HG02852 (cell line): ENCODE measurements at regions not wholly inside any gene's neighbourhood (a gene's known extent, or its start where the extent isn't known, plus 50 kb on each side); places are given as distances from the start of the nearest gene placed in this dataset.

Source experiments
- ATAC-seq: cut with Tn5 transposase; IDR thresholded peaks from one replicate; pipeline ENCODE4 v1.9.1; 2021; ENCODE audit warnings: mild to moderate bottlenecking, moderate library complexity; ENCODE audit not compliant: unreplicated experiment

GRCh38 chr6:113423956-113424355 lies 433.2 kb upstream of the MARCKS start:
- ATAC-seq, result no peak

GRCh38 chr6:113425977-113426660 lies 431.0 kb upstream of the MARCKS start:
- ATAC-seq, result no peak

GRCh38 chr6:113427617-113428016 lies 429.5 kb upstream of the MARCKS start:
- ATAC-seq, result no peak

GRCh38 chr6:113428702-113429101 lies 428.4 kb upstream of the MARCKS start:
- ATAC-seq, result no peak

- ATAC-seq, result no peak
Measured at GRCh38 chr6:113432521-113433334, 424.4 kb upstream of the MARCKS start.

GRCh38 chr6:113433335-113433991 lies 423.7 kb upstream of the MARCKS start:
- ATAC-seq, result no peak

GRCh38 chr6:113434641-113435040 lies 422.5 kb upstream of the MARCKS start:
- no peak for ATAC-seq

GRCh38 chr6:113437566-113437965 lies 419.6 kb upstream of the MARCKS start:
- ATAC-seq, result no peak

GRCh38 chr6:113439866-113440265 lies 417.3 kb upstream of the MARCKS start:
- no peak for ATAC-seq

- peak; percentile 57 for ATAC-seq
Measured at GRCh38 chr6:113442040-113442439, 415.1 kb upstream of the MARCKS start.

- ATAC-seq, result no peak
Measured at GRCh38 chr6:113445201-113445600, 411.9 kb upstream of the MARCKS start.

- no peak for ATAC-seq
Measured at GRCh38 chr6:113447088-113447831, 409.9 kb upstream of the MARCKS start.

- ATAC-seq, result no peak
Measured at GRCh38 chr6:113449051-113449450, 408.1 kb upstream of the MARCKS start.

GRCh38 chr6:113450061-113450465 lies 407.1 kb upstream of the MARCKS start:
- no peak for ATAC-seq

GRCh38 chr6:113451049-113451448 lies 406.1 kb upstream of the MARCKS start:
- ATAC-seq, result no peak

GRCh38 chr6:113457198-113457597 lies 399.9 kb upstream of the MARCKS start:
- ATAC-seq, result no peak

- ATAC-seq, result no peak
Measured at GRCh38 chr6:113457751-113458150, 399.4 kb upstream of the MARCKS start.

GRCh38 chr6:113458368-113459010 lies 398.7 kb upstream of the MARCKS start:
- no peak for ATAC-seq

- ATAC-seq, result no peak
Measured at GRCh38 chr6:113461153-113461932, 395.8 kb upstream of the MARCKS start.

GRCh38 chr6:113464536-113464935 lies 392.6 kb upstream of the MARCKS start:
- no peak for ATAC-seq
